Heart left ventricle (tissue), 13 donors: ENCODE measurements at regions not wholly inside any gene's neighbourhood (a gene's known extent, or its start where the extent isn't known, plus 50 kb on each side); places are given as distances from the start of the nearest gene placed in this dataset.
"Not testable (repeated sequence)": the region's sequence is repeated elsewhere in the genome, so short reads cannot be mapped to it uniquely, and the experiment has no call there.

Experiments used
- POLR2A ChIP-seq, 2 donors: fragments of 450-650 bp; IDR thresholded peaks; one replicate each; pipeline ENCODE4 v1.6.1; 2017; ENCODE audit warnings: antibody characterized with exemption in 2 of 2, mild to moderate bottlenecking in 2 of 2, moderate library complexity in 2 of 2
- TF ChIP-seq, protein P1 (sequence below), 12 donors: fragments of 200-600 bp; sonication (generic) in 4 of 12; IDR thresholded peaks; one replicate each; pipeline versions ENCODE4 v1.5.0 to v1.8.0; 2018 to 2022; ENCODE audit warnings: antibody characterized with exemption in 12 of 12, mild to moderate bottlenecking in 5 of 12
- donor health status: ischemic (EF 13 %, LVEDD 7.1; RV severe dilation, severe dysfunction).
- donor health status: DM: no; HTN: yes; CAD: no.
- donor health status: DM: no; HTN: no; CAD: no.
- donor health status: ischemic (EF 25% LVEDD 6.9; RV normal size, moderate dysfunction).
- donor health status: ischemic (EF 25% LVEDD 5.7; RV mildly dilated, moderate dysfunction).
- donor health status: ischemic (EF 35%, LVEDD 5.7; RV mildly dilated, moderate dysfunction).
- donor health status: nonischemic (EF 11% LVEDD 7.7; RV severe dilation, severe dysfunction).
- donor health status: DM: yes; HTN: yes; CAD: no.
- donor health status: PGD.
- donor health status: ischemic (EF 29% LVEDD 5.4; RV normal size, mild dysfunction).
- donor health status: nonischemic (EF 23%, LVEDD 6.1; RV moderate dilation, normal function).

DNA sequence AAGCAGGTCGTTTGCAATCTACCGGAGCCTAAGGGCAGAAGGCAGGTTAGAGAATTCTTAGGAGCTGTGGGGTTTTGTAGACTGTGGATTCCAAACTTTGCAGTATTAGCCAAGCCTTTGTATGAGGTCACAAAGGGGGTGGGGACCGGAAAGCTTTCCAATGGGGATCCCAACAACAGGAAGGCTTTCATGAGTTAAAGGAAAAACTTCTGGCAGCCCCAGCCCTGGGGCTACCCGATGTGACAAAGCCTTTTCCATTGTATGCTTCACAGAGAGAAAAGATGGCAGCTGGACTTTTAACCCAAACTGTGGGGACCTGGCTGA, 199.2 kb upstream of the PZP start:
- TF ChIP-seq, protein P1, sequence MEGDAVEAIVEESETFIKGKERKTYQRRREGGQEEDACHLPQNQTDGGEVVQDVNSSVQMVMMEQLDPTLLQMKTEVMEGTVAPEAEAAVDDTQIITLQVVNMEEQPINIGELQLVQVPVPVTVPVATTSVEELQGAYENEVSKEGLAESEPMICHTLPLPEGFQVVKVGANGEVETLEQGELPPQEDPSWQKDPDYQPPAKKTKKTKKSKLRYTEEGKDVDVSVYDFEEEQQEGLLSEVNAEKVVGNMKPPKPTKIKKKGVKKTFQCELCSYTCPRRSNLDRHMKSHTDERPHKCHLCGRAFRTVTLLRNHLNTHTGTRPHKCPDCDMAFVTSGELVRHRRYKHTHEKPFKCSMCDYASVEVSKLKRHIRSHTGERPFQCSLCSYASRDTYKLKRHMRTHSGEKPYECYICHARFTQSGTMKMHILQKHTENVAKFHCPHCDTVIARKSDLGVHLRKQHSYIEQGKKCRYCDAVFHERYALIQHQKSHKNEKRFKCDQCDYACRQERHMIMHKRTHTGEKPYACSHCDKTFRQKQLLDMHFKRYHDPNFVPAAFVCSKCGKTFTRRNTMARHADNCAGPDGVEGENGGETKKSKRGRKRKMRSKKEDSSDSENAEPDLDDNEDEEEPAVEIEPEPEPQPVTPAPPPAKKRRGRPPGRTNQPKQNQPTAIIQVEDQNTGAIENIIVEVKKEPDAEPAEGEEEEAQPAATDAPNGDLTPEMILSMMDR (IDR thresholded peaks at IDR 0.05) = not testable (repeated sequence)
- TF ChIP-seq POLR2A (IDR thresholded peaks at IDR 0.05) = not testable (repeated sequence)
